ENCODE measurements at regions not wholly inside any gene's neighbourhood (a gene's known extent, or its start where the extent isn't known, plus 50 kb on each side); places are given as distances from the start of the nearest gene placed in this dataset.

DNA sequence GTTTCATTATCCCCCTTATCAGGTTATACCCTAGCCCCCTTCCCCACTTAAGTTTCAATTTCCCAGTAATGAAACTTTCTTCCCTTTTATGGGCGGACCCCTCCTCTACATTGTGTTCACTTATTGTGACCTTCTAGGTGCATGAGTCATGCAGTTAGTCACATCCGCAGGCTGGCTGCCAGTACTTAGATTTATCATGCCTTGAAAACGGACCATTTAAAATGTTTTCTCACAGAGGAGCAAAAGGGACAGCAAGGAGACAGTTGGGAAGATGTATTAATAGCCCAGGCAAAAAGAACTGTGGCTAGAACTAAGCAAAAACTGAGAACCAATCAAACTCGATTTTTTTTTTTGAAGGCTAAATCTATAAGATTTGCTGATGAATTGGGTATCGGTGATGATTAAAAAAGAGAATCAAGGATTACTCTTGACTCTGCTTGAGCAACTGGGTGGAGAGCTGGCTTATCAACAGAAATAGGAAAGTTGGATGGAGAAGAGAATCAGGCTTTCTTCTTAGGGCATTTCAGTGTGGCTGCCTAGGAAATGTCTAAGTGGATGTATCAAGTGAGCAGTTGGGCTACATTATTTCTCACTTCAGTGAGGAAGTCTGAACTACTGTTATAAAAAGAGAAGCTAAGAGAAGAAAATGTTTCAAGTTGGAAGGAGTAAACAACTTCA is 615.0 kb downstream of the HINT1 start:
- no TSS peak for BruUV-seq (replicated peaks)
- TF ChIP-seq, protein P1, sequence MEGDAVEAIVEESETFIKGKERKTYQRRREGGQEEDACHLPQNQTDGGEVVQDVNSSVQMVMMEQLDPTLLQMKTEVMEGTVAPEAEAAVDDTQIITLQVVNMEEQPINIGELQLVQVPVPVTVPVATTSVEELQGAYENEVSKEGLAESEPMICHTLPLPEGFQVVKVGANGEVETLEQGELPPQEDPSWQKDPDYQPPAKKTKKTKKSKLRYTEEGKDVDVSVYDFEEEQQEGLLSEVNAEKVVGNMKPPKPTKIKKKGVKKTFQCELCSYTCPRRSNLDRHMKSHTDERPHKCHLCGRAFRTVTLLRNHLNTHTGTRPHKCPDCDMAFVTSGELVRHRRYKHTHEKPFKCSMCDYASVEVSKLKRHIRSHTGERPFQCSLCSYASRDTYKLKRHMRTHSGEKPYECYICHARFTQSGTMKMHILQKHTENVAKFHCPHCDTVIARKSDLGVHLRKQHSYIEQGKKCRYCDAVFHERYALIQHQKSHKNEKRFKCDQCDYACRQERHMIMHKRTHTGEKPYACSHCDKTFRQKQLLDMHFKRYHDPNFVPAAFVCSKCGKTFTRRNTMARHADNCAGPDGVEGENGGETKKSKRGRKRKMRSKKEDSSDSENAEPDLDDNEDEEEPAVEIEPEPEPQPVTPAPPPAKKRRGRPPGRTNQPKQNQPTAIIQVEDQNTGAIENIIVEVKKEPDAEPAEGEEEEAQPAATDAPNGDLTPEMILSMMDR (IDR thresholded peaks at IDR 0.05 in 2 of 3, conservative IDR thresholded peaks at IDR 0.05 in 1 of 3; ENCODE audit: control insufficient read depth in 2 of 3, extremely low read depth in 1 of 3, insufficient read depth in 1 of 3, low read depth in 3 of 3, low read length in 3 of 3): no peak
- no peak for TF ChIP-seq NR2C1 (IDR thresholded peaks at IDR 0.05)
- no peak for TF ChIP-seq IRF5 (IDR thresholded peaks at IDR 0.05; ENCODE audit: borderline replicate concordance)
- TF ChIP-seq, protein P2, sequence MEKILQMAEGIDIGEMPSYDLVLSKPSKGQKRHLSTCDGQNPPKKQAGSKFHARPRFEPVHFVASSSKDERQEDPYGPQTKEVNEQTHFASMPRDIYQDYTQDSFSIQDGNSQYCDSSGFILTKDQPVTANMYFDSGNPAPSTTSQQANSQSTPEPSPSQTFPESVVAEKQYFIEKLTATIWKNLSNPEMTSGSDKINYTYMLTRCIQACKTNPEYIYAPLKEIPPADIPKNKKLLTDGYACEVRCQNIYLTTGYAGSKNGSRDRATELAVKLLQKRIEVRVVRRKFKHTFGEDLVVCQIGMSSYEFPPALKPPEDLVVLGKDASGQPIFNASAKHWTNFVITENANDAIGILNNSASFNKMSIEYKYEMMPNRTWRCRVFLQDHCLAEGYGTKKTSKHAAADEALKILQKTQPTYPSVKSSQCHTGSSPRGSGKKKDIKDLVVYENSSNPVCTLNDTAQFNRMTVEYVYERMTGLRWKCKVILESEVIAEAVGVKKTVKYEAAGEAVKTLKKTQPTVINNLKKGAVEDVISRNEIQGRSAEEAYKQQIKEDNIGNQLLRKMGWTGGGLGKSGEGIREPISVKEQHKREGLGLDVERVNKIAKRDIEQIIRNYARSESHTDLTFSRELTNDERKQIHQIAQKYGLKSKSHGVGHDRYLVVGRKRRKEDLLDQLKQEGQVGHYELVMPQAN (conservative IDR thresholded peaks at IDR 0.05): no peak
- TF ChIP-seq BHLHE40 (IDR thresholded peaks at IDR 0.05; ENCODE audit: borderline replicate concordance in 1 of 2, low read depth in 2 of 2, low read length in 1 of 2): no peak
- TF ChIP-seq, protein P3, sequence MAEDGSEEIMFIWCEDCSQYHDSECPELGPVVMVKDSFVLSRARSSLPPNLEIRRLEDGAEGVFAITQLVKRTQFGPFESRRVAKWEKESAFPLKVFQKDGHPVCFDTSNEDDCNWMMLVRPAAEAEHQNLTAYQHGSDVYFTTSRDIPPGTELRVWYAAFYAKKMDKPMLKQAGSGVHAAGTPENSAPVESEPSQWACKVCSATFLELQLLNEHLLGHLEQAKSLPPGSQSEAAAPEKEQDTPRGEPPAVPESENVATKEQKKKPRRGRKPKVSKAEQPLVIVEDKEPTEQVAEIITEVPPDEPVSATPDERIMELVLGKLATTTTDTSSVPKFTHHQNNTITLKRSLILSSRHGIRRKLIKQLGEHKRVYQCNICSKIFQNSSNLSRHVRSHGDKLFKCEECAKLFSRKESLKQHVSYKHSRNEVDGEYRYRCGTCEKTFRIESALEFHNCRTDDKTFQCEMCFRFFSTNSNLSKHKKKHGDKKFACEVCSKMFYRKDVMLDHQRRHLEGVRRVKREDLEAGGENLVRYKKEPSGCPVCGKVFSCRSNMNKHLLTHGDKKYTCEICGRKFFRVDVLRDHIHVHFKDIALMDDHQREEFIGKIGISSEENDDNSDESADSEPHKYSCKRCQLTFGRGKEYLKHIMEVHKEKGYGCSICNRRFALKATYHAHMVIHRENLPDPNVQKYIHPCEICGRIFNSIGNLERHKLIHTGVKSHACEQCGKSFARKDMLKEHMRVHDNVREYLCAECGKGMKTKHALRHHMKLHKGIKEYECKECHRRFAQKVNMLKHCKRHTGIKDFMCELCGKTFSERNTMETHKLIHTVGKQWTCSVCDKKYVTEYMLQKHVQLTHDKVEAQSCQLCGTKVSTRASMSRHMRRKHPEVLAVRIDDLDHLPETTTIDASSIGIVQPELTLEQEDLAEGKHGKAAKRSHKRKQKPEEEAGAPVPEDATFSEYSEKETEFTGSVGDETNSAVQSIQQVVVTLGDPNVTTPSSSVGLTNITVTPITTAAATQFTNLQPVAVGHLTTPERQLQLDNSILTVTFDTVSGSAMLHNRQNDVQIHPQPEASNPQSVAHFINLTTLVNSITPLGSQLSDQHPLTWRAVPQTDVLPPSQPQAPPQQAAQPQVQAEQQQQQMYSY (CRISPR knock-in tag; IDR thresholded peaks at IDR 0.05): no peak
- TF ChIP-seq, protein P4, sequence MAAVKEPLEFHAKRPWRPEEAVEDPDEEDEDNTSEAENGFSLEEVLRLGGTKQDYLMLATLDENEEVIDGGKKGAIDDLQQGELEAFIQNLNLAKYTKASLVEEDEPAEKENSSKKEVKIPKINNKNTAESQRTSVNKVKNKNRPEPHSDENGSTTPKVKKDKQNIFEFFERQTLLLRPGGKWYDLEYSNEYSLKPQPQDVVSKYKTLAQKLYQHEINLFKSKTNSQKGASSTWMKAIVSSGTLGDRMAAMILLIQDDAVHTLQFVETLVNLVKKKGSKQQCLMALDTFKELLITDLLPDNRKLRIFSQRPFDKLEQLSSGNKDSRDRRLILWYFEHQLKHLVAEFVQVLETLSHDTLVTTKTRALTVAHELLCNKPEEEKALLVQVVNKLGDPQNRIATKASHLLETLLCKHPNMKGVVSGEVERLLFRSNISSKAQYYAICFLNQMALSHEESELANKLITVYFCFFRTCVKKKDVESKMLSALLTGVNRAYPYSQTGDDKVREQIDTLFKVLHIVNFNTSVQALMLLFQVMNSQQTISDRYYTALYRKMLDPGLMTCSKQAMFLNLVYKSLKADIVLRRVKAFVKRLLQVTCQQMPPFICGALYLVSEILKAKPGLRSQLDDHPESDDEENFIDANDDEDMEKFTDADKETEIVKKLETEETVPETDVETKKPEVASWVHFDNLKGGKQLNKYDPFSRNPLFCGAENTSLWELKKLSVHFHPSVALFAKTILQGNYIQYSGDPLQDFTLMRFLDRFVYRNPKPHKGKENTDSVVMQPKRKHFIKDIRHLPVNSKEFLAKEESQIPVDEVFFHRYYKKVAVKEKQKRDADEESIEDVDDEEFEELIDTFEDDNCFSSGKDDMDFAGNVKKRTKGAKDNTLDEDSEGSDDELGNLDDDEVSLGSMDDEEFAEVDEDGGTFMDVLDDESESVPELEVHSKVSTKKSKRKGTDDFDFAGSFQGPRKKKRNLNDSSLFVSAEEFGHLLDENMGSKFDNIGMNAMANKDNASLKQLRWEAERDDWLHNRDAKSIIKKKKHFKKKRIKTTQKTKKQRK (IDR thresholded peaks at IDR 0.05; ENCODE audit: low read depth, low read length): no peak

More for the DNA sequence above, 615.0 kb downstream of the HINT1 start:
- DNase-seq (ENCODE audit: low read depth, low spot score) (no peak), FAIRE-seq (no peak), ATAC-seq (no peak)
- Histone ChIP-seq H4K20me1 (ENCODE audit: control insufficient read depth, insufficient read depth) (no peaks in the 10 kb centered on the region), H3K36me3 (ENCODE audit: control insufficient read depth in 2 of 2, insufficient read depth in 2 of 2, low read length in 1 of 2) (no peaks in the 10 kb centered on the region), H2AFZ (ENCODE audit: control insufficient read depth, low read depth, low read length) (no peak overlapping the region), H3K4me1 (ENCODE audit: control insufficient read depth, insufficient read depth, low read length) (no peaks in the 10 kb centered on the region), H3K9me3 (replicated peaks; ENCODE audit: control insufficient read depth, insufficient read depth, low read length) (no peaks in the 10 kb centered on the region; the same call in 2 of the 3 replicates), H3K79me2 (ENCODE audit: control insufficient read depth, insufficient read depth, low read length) (no peaks in the 10 kb centered on the region), H3K27me3 (replicated peaks in 1 of 2; ENCODE audit: control insufficient read depth in 2 of 2, insufficient read depth in 2 of 2, low read length in 1 of 2) (no peaks in the 10 kb centered on the region), H3K4me3 (no peak overlapping the region), H3K4me2 (ENCODE audit: control insufficient read depth, insufficient read depth) (no peak overlapping the region), H3K9ac (ENCODE audit: control insufficient read depth, insufficient read depth, low read length) (no peak overlapping the region), H3K27ac (ENCODE audit: control insufficient read depth, insufficient read depth) (no peak overlapping the region)
- RAD21 ChIA-PET (ENCODE audit: unreplicated experiment): no interaction called here
- CTCF ChIA-PET: no interaction called here
- POLR2A ChIA-PET: no interaction called here
- intact Hi-C loops (cut with micrococcal nuclease; ENCODE audit: unreplicated experiment) (no loop called here), in situ Hi-C loops (cut with MboI) (no loop called here)
- SMC1A ChIA-PET (ENCODE audit: uncharacterized antibody, unreplicated experiment): no interaction called here
- 33% methylated on average over 5 of the region's 5 CpGs for WGBS (ENCODE audit: insufficient coverage, insufficient replicate concordance, low lambda C conversion rate, missing lambda C conversion rate)
